ENCODE measurements at regions not wholly inside any gene's neighbourhood (a gene's known extent, or its start where the extent isn't known, plus 50 kb on each side); places are given as distances from the start of the nearest gene placed in this dataset.

GRCh38 chr4:85142451-85142850 lies 176.0 kb upstream of the WDFY3 start:
- no peak for TF ChIP-seq CTCF (IDR thresholded peaks at IDR 0.05; ENCODE audit: low read depth, low read length)
- TF ChIP-seq MYC (IDR thresholded peaks at IDR 0.05; ENCODE audit: low read depth, low read length) = no peak
- TF ChIP-seq MAX (IDR thresholded peaks at IDR 0.05; ENCODE audit: low read depth, low read length) = no peak
- H3K4me3 ChIP-seq (ENCODE audit: low read depth, low read length) = no peak overlapping the region
- no peak for DNase-seq (ENCODE audit: low read depth)

GRCh38 chr4:85147481-85148076 lies 181.1 kb upstream of the WDFY3 start:
- TF ChIP-seq POLR2A (IDR thresholded peaks at IDR 0.05; ENCODE audit: extremely low read depth, insufficient read length) (no peak), CTCF (IDR thresholded peaks at IDR 0.05; ENCODE audit: low read depth, low read length) (peak; percentile 29)
- peak; percentile 63 for DNase-seq (ENCODE audit: low read depth)
- H3K4me3 ChIP-seq (ENCODE audit: low read depth, low read length) = no peak overlapping the region

- no peak for DNase-seq (ENCODE audit: low read depth)
- TF ChIP-seq CTCF (IDR thresholded peaks at IDR 0.05; ENCODE audit: low read depth, low read length) (no peak), POLR2A (IDR thresholded peaks at IDR 0.05; ENCODE audit: extremely low read depth, insufficient read length) (no peak), MAX (IDR thresholded peaks at IDR 0.05; ENCODE audit: low read depth, low read length) (no peak), MYC (IDR thresholded peaks at IDR 0.05; ENCODE audit: low read depth, low read length) (no peak)
- H3K4me3 ChIP-seq (ENCODE audit: low read depth, low read length) = no peak overlapping the region
Observed at GRCh38 chr4:85149676-85150075, 183.2 kb upstream of the WDFY3 start.

- no peak overlapping the region for H3K4me3 ChIP-seq (ENCODE audit: low read depth, low read length)
- TF ChIP-seq MAX (IDR thresholded peaks at IDR 0.05; ENCODE audit: low read depth, low read length) (no peak), CTCF (IDR thresholded peaks at IDR 0.05; ENCODE audit: low read depth, low read length) (no peak), POLR2A (IDR thresholded peaks at IDR 0.05; ENCODE audit: extremely low read depth, insufficient read length) (no peak), MYC (IDR thresholded peaks at IDR 0.05; ENCODE audit: low read depth, low read length) (no peak)
- no peak for DNase-seq (ENCODE audit: low read depth)
Observed at GRCh38 chr4:85151371-85151770, 184.9 kb upstream of the WDFY3 start.

- TF ChIP-seq MAX (IDR thresholded peaks at IDR 0.05; ENCODE audit: low read depth, low read length) = no peak
- TF ChIP-seq MYC (IDR thresholded peaks at IDR 0.05; ENCODE audit: low read depth, low read length) = no peak
- TF ChIP-seq CTCF (IDR thresholded peaks at IDR 0.05; ENCODE audit: low read depth, low read length) = no peak
- no peak for TF ChIP-seq POLR2A (IDR thresholded peaks at IDR 0.05; ENCODE audit: extremely low read depth, insufficient read length)
- no peak overlapping the region for H3K4me3 ChIP-seq (ENCODE audit: low read depth, low read length)
- no peak for DNase-seq (ENCODE audit: low read depth)
Observed at GRCh38 chr4:85151786-85152185, 185.3 kb upstream of the WDFY3 start.

- no peak overlapping the region for H3K4me3 ChIP-seq (ENCODE audit: low read depth, low read length)
- TF ChIP-seq CTCF (IDR thresholded peaks at IDR 0.05; ENCODE audit: low read depth, low read length) (no peak), MYC (IDR thresholded peaks at IDR 0.05; ENCODE audit: low read depth, low read length) (no peak), POLR2A (IDR thresholded peaks at IDR 0.05; ENCODE audit: extremely low read depth, insufficient read length) (no peak), MAX (IDR thresholded peaks at IDR 0.05; ENCODE audit: low read depth, low read length) (no peak)
- no peak for DNase-seq (ENCODE audit: low read depth)
Observed at GRCh38 chr4:85152480-85152879, 186.0 kb upstream of the WDFY3 start.
